Activated CD8-positive, alpha-beta memory T cell treated with anti-CD3 and anti-CD28 coated beads, Interleukin-2, amount 10 ng/mL, durations not matched to agents 7 days and 5 days (primary cell): ENCODE measurements at regions not wholly inside any gene's neighbourhood (a gene's known extent, or its start where the extent isn't known, plus 50 kb on each side); places are given as distances from the start of the nearest gene placed in this dataset.

ENCODE experiments used
- ATAC-seq: fragments of 150-1000 bp; cut with Tn5 transposase; one replicate; pipeline ENCODE4 v1.10.0; 2021; ENCODE audit warnings: moderate library complexity
- CTCF ChIA-PET: fragments of 350-600 bp; sonication (Branson Sonifier 250); formaldehyde crosslinking; loops from one replicate; lab custom pipeline; 2021; ENCODE audit warnings: antibody characterized with exemption; lab: Charles Lee
- DNase-seq: peaks from one replicate; pipeline ENCODE4 v3.0.0-alpha.2; 2020
- H3K27ac Mint-ChIP-seq: one replicate; pipeline ENCODE4 v1.8.0; 2021; ENCODE audit warnings: mild to moderate bottlenecking, mixed read lengths
- H3K27me3 Mint-ChIP-seq: one replicate; pipeline ENCODE4 v1.8.0; 2021; ENCODE audit warnings: mixed read lengths
- H3K36me3 Mint-ChIP-seq: one replicate; pipeline ENCODE4 v1.8.0; 2021; ENCODE audit warnings: mild to moderate bottlenecking, mixed read lengths
- H3K4me1 Mint-ChIP-seq: one replicate; pipeline ENCODE4 v1.8.0; 2021; ENCODE audit warnings: mixed read lengths
- H3K4me3 Mint-ChIP-seq: one replicate; pipeline ENCODE4 v1.8.0; 2021; ENCODE audit warnings: mild to moderate bottlenecking, moderate library complexity, mixed read lengths
- H3K9me3 Mint-ChIP-seq: one replicate; pipeline ENCODE4 v1.8.0; 2022; ENCODE audit warnings: low read depth, mixed read lengths

DNA sequence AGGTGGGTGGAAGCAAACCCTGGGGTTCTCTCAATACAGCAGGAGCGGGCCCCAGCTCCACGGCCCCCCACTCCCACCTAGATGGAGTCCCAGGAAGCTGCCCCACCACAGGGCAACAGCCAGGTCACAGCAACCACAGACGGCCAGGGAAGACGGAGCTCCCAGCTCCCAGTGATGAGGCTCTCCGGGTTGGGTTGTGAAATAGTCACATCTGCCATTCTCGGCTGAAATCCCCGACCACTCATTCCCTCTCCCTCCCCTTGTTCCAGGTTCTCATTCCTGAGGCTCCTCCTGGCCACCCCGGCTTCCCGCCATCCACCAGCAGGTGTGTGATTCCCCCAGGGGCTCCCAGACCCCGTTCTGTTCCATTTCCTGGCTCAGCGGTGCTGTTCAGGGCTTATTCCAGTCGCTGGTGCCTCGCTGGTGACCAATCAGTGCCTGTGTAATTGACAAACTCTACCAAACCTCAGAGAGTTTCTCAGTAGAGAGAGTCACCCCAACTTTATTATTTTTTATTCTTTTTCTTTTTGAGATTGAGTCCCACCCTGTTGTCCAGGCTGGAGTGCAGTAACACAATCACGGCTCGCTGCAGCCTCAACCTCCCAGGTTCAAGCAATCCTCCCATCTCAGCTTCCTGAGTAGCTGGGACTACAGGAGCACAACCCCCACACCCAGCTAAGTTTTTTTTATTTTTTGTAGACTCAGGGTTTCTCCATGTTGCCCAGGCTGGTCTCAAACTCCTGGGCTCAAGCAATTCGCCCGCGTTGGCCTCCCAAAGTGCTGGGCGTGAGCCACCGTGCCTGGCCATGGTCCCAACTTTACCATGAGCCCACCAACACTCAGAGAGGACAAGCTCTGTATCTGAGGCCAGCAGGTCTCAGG lies 63.2 kb downstream of the SHANK2 start:
- Mint-ChIP-seq H3K27ac (no peak overlapping the region), H3K27me3 (no peaks in the 10 kb centered on the region), H3K4me3 (no peak overlapping the region), H3K9me3 (no peaks in the 10 kb centered on the region), H3K36me3 (no peaks in the 10 kb centered on the region), H3K4me1 (no peaks in the 10 kb centered on the region)
- no peak for ATAC-seq
- CTCF ChIA-PET: no interaction called here
- no peak for DNase-seq

DNA sequence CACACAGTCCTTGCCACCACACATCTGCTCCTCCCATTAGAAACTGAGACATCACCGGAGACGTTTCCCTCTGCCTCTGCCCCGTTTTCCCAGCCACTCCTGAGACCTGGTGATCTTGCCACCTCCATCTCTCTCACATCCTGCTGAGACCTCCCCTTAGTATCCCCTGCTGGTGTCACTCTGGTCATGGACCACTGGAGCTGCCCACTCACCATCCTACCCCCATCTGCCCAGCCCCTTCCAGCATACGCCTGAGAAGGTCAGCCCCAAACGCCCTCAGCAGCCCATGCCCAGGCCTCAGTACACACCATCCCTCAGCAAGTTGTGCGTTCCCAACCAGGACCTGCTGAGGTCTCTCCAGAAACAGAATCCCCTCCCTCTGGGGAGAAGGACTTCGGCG lies 64.3 kb downstream of the SHANK2 start:
- Mint-ChIP-seq H3K4me3 (no peak overlapping the region), H3K9me3 (no peaks in the 10 kb centered on the region), H3K27ac (no peak overlapping the region), H3K36me3 (no peaks in the 10 kb centered on the region), H3K27me3 (no peaks in the 10 kb centered on the region), H3K4me1 (no peaks in the 10 kb centered on the region)
- ATAC-seq: no peak
- no peak for DNase-seq
- CTCF ChIA-PET: no interaction called here

DNA sequence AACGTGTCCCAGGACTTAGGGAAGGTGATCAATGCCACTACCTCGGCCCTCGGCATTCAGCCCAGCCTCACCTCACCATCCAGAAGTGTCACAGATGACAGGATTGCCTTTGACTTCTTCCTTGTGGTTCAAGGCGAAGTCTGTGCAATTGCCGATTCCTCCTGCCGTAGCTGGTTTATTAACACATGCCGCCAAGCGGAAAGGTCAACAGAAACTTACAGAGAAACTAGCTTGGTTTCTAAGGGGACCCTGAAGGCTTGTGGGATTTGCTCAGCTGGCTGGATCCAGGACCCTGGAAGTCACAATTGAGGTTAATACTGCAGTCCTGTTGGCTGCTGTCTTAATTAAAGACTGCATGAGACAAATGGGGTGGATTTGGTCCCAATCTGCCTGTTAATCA lies 65.6 kb downstream of the SHANK2 start:
- Mint-ChIP-seq H3K27ac (no peak overlapping the region), H3K9me3 (no peaks in the 10 kb centered on the region), H3K36me3 (no peaks in the 10 kb centered on the region), H3K4me3 (no peak overlapping the region), H3K27me3 (no peaks in the 10 kb centered on the region), H3K4me1 (no peaks in the 10 kb centered on the region)
- ATAC-seq: no peak
- DNase-seq: no peak
- CTCF ChIA-PET: no interaction called here

GRCh38 chr11:71185411-71185810 lies 67.0 kb downstream of the SHANK2 start:
- H3K4me3 Mint-ChIP-seq: no peak overlapping the region
- no peaks in the 10 kb centered on the region for H3K36me3 Mint-ChIP-seq
- no peaks in the 10 kb centered on the region for H3K4me1 Mint-ChIP-seq
- ATAC-seq (no peak), DNase-seq (no peak)
- no peaks in the 10 kb centered on the region for H3K9me3 Mint-ChIP-seq
- CTCF ChIA-PET: no interaction called here
- no peaks in the 10 kb centered on the region for H3K27me3 Mint-ChIP-seq
- H3K27ac Mint-ChIP-seq: no peak overlapping the region

- H3K9me3 Mint-ChIP-seq: no peaks in the 10 kb centered on the region
- ATAC-seq (no peak), DNase-seq (no peak)
- H3K36me3 Mint-ChIP-seq: no peaks in the 10 kb centered on the region
- no peak overlapping the region for H3K27ac Mint-ChIP-seq
- CTCF ChIA-PET: interaction anchor here (0.6 kb wide), 1 partner anchor 22 kb away, joined by 3 read pairs; no protein-coding TSS in a partner anchor
- H3K4me3 Mint-ChIP-seq: no peak overlapping the region
- peaks cover 7% of the 10 kb centered on the region for H3K27me3 Mint-ChIP-seq
- no peaks in the 10 kb centered on the region for H3K4me1 Mint-ChIP-seq
Measured at GRCh38 chr11:71184421-71185210, 67.8 kb downstream of the SHANK2 start.

DNA sequence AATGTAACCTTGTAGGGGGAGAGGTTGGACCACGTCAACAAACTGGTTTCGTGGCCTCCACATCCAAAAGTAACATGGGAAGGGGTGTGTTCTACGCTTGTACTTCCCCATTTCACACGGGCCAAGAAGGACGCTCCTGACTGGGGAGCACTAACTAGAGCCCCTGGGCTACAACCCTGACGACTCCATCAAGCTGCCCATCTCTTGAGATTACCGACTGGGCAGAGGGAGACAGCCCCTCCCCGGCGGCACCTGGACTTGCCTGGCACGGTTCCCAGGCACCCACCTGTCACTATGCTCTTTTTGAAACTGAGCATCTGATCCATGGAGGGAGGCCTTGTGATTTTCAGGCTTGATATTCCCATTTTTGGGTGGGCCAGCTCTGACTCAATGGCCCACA lies 68.5 kb downstream of the SHANK2 start:
- Mint-ChIP-seq H3K4me1 (no peaks in the 10 kb centered on the region), H3K27me3 (peaks cover 14% of the 10 kb centered on the region), H3K9me3 (no peaks in the 10 kb centered on the region), H3K4me3 (no peak overlapping the region), H3K36me3 (no peaks in the 10 kb centered on the region), H3K27ac (no peak overlapping the region)
- DNase-seq (no peak), ATAC-seq (no peak)
- CTCF ChIA-PET: interaction anchor here (0.6 kb wide), 1 partner anchor 23 kb away, joined by 3 read pairs; no protein-coding TSS in a partner anchor

DNA sequence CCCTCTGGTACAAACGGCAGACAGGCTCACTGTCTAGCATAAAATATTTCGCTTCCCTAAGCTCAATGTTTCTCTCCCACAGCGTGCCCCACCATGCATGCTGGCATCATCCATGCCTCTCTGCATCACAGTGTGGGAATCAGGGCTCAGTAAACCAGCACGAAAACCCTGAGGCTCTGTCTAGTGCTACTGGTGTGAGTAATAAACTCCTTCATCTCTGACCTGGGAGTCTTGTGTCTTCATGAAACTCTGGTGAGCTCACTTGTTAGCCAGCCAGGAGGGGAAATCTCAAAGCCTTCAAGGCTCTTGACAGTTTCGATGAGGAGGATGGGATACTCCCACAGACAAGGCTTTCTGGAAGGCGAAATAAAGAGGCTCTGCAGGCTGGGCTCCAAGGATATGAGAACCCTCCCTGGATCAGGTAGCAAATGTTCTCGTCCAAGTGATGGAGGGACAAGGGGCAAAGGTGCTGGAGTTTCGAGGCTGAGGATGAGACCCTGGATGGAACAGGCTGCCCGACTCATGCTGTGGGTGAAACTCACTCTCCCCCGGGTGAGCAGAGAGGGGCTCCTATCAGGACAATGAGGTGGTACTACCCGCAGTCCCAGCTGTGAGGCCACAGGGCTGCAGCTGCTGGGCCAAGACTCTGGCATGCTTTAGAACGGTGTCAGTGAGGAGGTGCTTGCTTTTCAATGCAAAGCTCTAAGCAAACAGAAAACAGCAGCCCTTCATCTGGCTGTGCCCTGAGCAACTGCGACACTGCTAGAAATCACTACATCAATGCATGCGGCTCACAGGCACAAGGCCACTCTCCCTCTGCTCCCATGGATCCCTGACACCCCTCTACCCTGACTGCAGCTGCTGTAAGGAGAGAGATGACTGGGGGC lies 69.3 kb downstream of the SHANK2 start:
- ATAC-seq: no peak
- no peak overlapping the region for H3K27ac Mint-ChIP-seq

GRCh38 chr11:71181566-71181965 lies 70.8 kb downstream of the SHANK2 start:
- no peak for DNase-seq
- Mint-ChIP-seq H3K27me3 (peaks cover 14% of the 10 kb centered on the region), H3K4me3 (no peak overlapping the region), H3K9me3 (peaks cover 1% of the 10 kb centered on the region), H3K27ac (no peak overlapping the region), H3K4me1 (no peaks in the 10 kb centered on the region), H3K36me3 (no peaks in the 10 kb centered on the region)
- CTCF ChIA-PET: no interaction called here
- no peak for ATAC-seq

More for the DNA sequence above, 69.3 kb downstream of the SHANK2 start:
- Mint-ChIP-seq H3K4me1 (no peaks in the 10 kb centered on the region), H3K36me3 (no peaks in the 10 kb centered on the region), H3K4me3 (no peak overlapping the region), H3K27me3 (peaks cover 14% of the 10 kb centered on the region), H3K9me3 (no peaks in the 10 kb centered on the region)
- DNase-seq: no peak
- CTCF ChIA-PET: no interaction called here

GRCh38 chr11:71180694-71181470 lies 71.5 kb downstream of the SHANK2 start:
- no peaks in the 10 kb centered on the region for H3K36me3 Mint-ChIP-seq
- H3K27ac Mint-ChIP-seq: no peak overlapping the region
- no peak overlapping the region for H3K4me3 Mint-ChIP-seq
- H3K27me3 Mint-ChIP-seq: peaks cover 14% of the 10 kb centered on the region
- ATAC-seq (no peak), DNase-seq (no peak)
- CTCF ChIA-PET: no interaction called here
- peaks cover 3% of the 10 kb centered on the region for H3K9me3 Mint-ChIP-seq
- H3K4me1 Mint-ChIP-seq: no peaks in the 10 kb centered on the region

- Mint-ChIP-seq H3K27me3 (peaks cover 14% of the 10 kb centered on the region), H3K27ac (no peak overlapping the region), H3K4me1 (no peaks in the 10 kb centered on the region), H3K4me3 (no peak overlapping the region), H3K36me3 (no peaks in the 10 kb centered on the region), H3K9me3 (peaks cover 3% of the 10 kb centered on the region)
- no peak for ATAC-seq
- CTCF ChIA-PET: no interaction called here
- no peak for DNase-seq
Measured at GRCh38 chr11:71179877-71180605, 72.3 kb downstream of the SHANK2 start.

DNA sequence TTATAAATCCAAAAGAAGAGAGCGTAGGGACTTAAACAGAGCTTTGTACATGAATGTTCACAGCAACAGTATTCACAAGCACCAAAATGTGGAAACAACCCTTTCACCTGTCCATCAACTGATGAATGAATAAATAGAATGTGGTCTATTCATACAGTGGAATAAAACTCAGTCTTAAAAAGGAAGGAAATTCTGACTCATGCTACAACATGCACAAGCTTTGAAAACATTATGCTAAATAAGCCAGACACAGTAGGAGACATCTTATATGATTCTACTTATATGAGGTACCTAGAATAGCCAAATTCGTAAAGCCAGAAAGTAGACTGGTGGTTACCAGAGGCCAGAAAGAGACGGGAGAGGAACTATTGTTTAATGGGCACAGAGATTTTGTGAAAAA lies 74.3 kb downstream of the SHANK2 start:
- no peak for ATAC-seq
- H3K4me1 Mint-ChIP-seq: no peaks in the 10 kb centered on the region
- CTCF ChIA-PET: no interaction called here

DNA sequence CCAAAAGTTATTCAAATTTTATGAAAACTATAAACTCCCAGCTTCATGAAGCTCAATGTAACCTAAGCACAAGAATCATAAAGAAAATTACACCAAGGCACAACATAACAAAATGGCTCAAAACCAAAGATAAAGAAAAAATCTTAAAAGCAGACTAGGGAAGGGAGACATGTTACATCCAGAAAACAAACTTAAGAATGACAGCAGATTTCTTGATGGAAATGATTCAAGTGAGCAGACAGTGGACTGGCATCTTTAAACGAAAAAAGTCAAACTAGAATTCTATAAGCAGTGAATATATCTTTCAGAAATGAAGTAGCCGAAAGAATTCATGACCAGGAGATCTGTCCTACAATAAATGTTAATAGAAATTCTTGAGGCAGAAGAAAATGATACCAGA lies 75.6 kb downstream of the SHANK2 start:
- Mint-ChIP-seq H3K36me3 (no peaks in the 10 kb centered on the region), H3K4me3 (no peak overlapping the region), H3K27ac (no peak overlapping the region), H3K27me3 (peaks cover 14% of the 10 kb centered on the region), H3K9me3 (peaks cover 8% of the 10 kb centered on the region), H3K4me1 (no peaks in the 10 kb centered on the region)
- ATAC-seq (no peak), DNase-seq (no peak)
- CTCF ChIA-PET: no interaction called here

More for the DNA sequence above, 74.3 kb downstream of the SHANK2 start:
- Mint-ChIP-seq H3K9me3 (peaks cover 8% of the 10 kb centered on the region), H3K27ac (no peak overlapping the region), H3K36me3 (no peaks in the 10 kb centered on the region), H3K27me3 (peaks cover 14% of the 10 kb centered on the region), H3K4me3 (no peak overlapping the region)
- no peak for DNase-seq
